ENCODE measurements at regions not wholly inside any gene's neighbourhood (a gene's known extent, or its start where the extent isn't known, plus 50 kb on each side); places are given as distances from the start of the nearest gene placed in this dataset.

DNA sequence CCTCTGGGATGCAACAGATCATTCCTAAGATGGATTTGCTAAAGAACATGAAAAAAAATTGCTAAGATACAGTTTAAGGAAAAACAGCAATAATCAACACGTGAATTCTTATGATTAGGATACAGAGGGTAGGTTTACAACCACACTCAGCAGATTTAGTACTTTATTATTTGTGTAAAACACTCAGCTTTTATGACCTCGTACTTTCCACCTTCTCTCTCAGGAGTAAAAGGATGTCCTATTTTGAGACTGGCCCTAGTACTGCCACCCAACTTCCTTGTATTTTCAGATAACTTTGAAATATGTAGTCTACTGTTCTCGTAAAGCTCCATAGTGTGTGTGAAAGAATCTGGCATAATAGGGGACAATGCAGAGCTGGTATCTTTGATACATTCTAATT, 186.1 kb downstream of the ARL4A start:
- TF ChIP-seq ZNF274 (IDR thresholded peaks at IDR 0.05; ENCODE audit: low read depth, low read length): no peak
- TF ChIP-seq SUZ12 (IDR thresholded peaks at IDR 0.05; ENCODE audit: extremely low read depth, insufficient read depth, insufficient read length): no peak
- TF ChIP-seq YY1 (IDR thresholded peaks at IDR 0.05; ENCODE audit: insufficient read depth, insufficient read length): no peak
